ENCODE measurements at regions not wholly inside any gene's neighbourhood (a gene's known extent, or its start where the extent isn't known, plus 50 kb on each side); places are given as distances from the start of the nearest gene placed in this dataset.
A peak's percentile ranks its signal among the peaks of the same experiment; 100 is the strongest.

DNA sequence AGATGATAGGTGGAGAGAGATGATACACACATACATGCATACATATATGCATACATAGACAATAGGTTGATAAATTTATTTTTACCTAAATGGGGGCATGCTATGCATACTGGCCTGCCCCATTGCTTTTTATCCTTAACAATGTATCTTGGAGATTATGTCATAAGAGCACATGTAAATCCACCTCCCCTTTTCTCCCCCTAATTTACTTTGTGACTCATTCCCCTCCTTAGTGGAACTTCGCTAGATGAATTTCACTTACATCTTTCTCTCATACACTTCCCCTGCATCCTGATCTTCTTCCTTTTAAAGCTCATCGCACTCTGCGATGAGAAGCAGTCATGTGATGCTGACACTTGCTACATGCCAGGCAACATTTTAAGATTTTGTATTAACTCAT is 223.6 kb downstream of the C1D start:
- no peaks in the 10 kb centered on the region for H3K36me3 Mint-ChIP-seq (ENCODE audit: low read depth)

DNA sequence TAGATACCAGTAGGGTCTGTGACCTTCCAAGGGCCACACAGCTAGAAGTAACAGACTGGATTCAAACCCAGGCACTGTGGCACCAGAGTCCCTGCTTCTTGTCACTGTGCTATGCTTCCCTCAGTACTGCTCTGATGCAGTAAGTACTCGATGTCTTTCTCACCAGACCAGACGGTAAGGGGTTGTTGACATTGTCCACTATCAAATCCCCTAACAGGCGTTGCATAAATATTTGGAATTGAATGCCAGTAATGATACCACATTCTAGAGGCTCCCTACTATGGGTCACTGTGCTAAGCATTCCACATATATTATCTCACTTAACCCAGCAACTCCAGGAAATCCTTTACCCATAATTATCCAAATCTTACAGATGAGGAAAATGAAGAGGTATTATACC is 223.1 kb downstream of the C1D start:
- no peak for DNase-seq (ENCODE audit: low read depth, low spot score)
- Mint-ChIP-seq H3K9me3 (no peaks in the 10 kb centered on the region), H3K27ac (ENCODE audit: unreplicated experiment) (no peak overlapping the region), H3K4me3 (no peak overlapping the region), H3K27me3 (ENCODE audit: low read depth) (peaks cover 20% of the 10 kb centered on the region), H3K4me1 (no peaks in the 10 kb centered on the region), H3K36me3 (ENCODE audit: low read depth) (no peaks in the 10 kb centered on the region)
- TF ChIP-seq, protein P1, sequence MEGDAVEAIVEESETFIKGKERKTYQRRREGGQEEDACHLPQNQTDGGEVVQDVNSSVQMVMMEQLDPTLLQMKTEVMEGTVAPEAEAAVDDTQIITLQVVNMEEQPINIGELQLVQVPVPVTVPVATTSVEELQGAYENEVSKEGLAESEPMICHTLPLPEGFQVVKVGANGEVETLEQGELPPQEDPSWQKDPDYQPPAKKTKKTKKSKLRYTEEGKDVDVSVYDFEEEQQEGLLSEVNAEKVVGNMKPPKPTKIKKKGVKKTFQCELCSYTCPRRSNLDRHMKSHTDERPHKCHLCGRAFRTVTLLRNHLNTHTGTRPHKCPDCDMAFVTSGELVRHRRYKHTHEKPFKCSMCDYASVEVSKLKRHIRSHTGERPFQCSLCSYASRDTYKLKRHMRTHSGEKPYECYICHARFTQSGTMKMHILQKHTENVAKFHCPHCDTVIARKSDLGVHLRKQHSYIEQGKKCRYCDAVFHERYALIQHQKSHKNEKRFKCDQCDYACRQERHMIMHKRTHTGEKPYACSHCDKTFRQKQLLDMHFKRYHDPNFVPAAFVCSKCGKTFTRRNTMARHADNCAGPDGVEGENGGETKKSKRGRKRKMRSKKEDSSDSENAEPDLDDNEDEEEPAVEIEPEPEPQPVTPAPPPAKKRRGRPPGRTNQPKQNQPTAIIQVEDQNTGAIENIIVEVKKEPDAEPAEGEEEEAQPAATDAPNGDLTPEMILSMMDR (conservative IDR thresholded peaks at IDR 0.05): no peak

More for the DNA sequence above, 223.6 kb downstream of the C1D start:
- no peak for DNase-seq (ENCODE audit: low read depth, low spot score)
- Mint-ChIP-seq H3K9me3 (no peaks in the 10 kb centered on the region), H3K4me1 (no peaks in the 10 kb centered on the region), H3K27ac (ENCODE audit: unreplicated experiment) (no peak overlapping the region), H3K4me3 (no peak overlapping the region), H3K27me3 (ENCODE audit: low read depth) (peaks cover 16% of the 10 kb centered on the region)
- TF ChIP-seq, protein P1 (conservative IDR thresholded peaks at IDR 0.05): no peak

DNA sequence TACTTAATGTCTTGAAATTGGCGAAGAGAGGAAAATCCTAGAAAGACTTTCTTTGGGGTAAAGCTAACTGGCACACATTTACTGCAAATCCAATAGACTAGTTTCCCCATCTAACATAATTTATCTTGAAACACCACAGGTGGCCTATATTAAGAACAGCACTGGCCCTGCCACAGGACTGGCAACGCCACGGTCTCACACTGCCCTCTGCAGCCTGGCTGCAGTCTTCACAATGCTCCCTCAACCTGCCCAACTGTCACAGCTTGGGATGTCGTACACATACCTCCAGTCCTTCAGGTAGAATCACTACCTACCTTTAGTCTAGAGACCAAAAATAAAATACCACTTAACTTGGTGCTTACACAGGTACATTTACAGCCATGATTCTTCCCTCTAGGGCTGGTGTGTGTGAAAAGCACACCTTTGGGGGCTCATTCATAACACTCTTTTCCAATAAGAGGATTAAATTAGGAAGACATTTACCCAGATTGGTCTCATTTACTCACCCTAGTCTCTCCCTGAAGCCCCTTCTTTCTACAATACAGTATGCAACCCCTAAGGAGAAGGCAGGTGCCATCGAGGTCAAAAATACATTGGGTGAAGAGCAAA is 222.2 kb downstream of the C1D start:
- DNase-seq (ENCODE audit: low read depth, low spot score): peak; percentile 39
- Mint-ChIP-seq H3K4me1 (no peaks in the 10 kb centered on the region), H3K27ac (ENCODE audit: unreplicated experiment) (no peak overlapping the region), H3K36me3 (ENCODE audit: low read depth) (no peaks in the 10 kb centered on the region), H3K9me3 (no peaks in the 10 kb centered on the region), H3K27me3 (ENCODE audit: low read depth) (peaks cover 25% of the 10 kb centered on the region), H3K4me3 (no peak overlapping the region)
- TF ChIP-seq, protein P1 (conservative IDR thresholded peaks at IDR 0.05): peak; percentile 83

DNA sequence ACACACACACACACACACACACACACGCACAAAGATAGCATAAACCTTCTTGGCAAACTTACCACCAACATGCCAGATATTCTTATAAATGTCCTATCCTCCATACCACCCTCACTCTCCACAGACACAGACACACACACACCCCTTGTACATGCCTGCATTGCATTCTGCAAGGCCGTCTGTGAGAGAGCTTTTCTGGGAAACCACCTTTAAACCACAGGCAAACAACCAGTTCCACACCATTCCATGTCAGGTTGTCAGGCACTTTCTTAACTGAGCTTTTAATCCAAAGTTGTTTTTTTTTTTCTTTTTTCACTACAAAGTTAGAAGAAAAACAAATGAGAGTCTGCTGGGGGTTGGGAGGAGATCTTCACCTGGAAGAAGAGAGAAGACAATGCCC is 221.1 kb downstream of the C1D start:
- Mint-ChIP-seq H3K27me3 (ENCODE audit: low read depth) (peaks cover 29% of the 10 kb centered on the region), H3K27ac (ENCODE audit: unreplicated experiment) (no peak overlapping the region), H3K4me3 (no peak overlapping the region), H3K4me1 (peaks cover 9% of the 10 kb centered on the region), H3K9me3 (no peaks in the 10 kb centered on the region), H3K36me3 (ENCODE audit: low read depth) (no peaks in the 10 kb centered on the region)
- TF ChIP-seq, protein P1 (conservative IDR thresholded peaks at IDR 0.05): no peak
- DNase-seq (ENCODE audit: low read depth, low spot score): no peak

DNA sequence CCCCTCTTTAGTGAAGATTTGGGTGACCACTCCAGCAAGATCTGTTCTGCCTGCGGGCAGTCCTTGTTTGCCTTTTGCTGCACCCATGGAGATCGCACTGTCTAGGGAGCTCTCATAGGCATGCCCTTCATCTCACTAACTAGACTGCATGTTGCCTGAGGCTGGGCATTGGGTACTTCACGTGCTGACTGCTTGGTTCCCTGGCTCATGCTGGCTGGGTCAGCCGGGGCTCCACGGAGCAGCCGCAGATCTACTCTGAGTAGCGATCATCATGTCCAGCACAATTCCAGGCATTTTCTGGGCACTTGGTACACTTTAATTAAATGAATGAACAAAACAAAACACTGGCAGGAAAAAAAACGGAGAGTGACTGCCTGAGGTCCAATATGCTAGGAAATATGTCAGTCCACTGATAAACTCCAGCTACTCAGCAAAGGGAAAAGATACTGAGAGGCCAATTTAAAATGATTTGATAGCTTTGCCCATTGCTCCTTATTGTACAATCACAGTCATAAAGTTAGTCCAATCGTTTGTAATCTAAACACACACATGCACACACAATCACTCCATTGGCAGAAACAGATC is 220.3 kb downstream of the C1D start:
- H3K4me1 Mint-ChIP-seq: peaks cover 9% of the 10 kb centered on the region
- no peak overlapping the region for H3K4me3 Mint-ChIP-seq
- TF ChIP-seq, protein P1 (conservative IDR thresholded peaks at IDR 0.05): no peak
- no peaks in the 10 kb centered on the region for H3K9me3 Mint-ChIP-seq
- peaks cover 29% of the 10 kb centered on the region for H3K27me3 Mint-ChIP-seq (ENCODE audit: low read depth)
- DNase-seq (ENCODE audit: low read depth, low spot score): no peak
- no peak overlapping the region for H3K27ac Mint-ChIP-seq (ENCODE audit: unreplicated experiment)
- H3K36me3 Mint-ChIP-seq (ENCODE audit: low read depth): no peaks in the 10 kb centered on the region
